LNCaP clone FGC (cell line): ENCODE measurements at regions not wholly inside any gene's neighbourhood (a gene's known extent, or its start where the extent isn't known, plus 50 kb on each side); places are given as distances from the start of the nearest gene placed in this dataset.
A peak's percentile ranks its signal among the peaks of the same experiment; 100 is the strongest.

Experiments
- DNase-seq: peaks from one replicate; pipeline ENCODE4 v3.0.0-alpha.2; 2011; ENCODE audit warnings: low read depth
- H3K4me3 ChIP-seq: 2 replicates; pipeline ENCODE4 v1.5.1; 2011; ENCODE audit warnings: mild to moderate bottlenecking, low read depth, low read length, control low read depth
- TF ChIP-seq, protein P1 (sequence below): IDR thresholded peaks from 2 replicates; pipeline ENCODE4 v1.5.1; 2012; ENCODE audit warnings: mild to moderate bottlenecking; ENCODE audit not compliant: control insufficient read depth, insufficient read depth; ENCODE audit errors: extremely low read depth

DNA sequence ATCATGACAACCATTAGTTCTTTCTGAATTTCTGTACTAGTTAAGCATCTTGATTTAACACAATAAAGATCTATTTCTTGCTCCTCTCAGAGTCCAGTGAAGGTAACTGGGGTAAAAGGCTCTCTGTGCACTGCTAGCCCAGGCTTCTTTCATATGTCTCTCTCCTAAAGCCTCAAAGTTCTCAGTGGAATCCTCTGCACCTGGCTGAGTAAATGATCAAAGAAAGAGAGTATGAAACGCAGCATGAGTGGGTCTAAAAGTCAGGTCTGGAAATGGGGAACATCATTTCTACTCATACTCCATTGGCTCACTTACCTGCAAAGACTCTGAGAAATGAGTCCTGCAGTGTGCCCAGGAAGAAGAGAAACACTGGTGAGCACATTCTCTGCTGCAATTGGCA, 418.5 kb downstream of the PTPRC start:
- no peak overlapping the region for H3K4me3 ChIP-seq
- TF ChIP-seq, protein P1, sequence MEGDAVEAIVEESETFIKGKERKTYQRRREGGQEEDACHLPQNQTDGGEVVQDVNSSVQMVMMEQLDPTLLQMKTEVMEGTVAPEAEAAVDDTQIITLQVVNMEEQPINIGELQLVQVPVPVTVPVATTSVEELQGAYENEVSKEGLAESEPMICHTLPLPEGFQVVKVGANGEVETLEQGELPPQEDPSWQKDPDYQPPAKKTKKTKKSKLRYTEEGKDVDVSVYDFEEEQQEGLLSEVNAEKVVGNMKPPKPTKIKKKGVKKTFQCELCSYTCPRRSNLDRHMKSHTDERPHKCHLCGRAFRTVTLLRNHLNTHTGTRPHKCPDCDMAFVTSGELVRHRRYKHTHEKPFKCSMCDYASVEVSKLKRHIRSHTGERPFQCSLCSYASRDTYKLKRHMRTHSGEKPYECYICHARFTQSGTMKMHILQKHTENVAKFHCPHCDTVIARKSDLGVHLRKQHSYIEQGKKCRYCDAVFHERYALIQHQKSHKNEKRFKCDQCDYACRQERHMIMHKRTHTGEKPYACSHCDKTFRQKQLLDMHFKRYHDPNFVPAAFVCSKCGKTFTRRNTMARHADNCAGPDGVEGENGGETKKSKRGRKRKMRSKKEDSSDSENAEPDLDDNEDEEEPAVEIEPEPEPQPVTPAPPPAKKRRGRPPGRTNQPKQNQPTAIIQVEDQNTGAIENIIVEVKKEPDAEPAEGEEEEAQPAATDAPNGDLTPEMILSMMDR, result no peak
- no peak for DNase-seq

DNA sequence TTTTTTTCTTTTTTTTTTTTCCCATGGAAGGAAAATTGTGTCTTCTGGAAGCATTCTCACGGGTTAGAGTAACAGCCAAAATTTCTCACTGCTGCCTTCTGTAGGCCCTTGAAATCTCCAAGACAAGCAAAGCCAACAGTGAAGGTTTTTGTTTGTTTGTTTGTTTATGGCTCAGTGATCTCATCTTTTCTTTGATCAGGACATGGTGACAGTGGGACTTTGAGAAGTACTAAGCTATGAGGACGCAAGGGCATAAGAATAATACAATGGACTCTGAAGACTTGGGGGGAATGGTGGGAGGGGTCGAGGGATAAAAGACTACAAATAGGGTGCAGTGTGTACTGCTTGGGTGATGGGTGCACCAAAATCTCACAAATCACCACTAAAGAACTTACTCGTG, 419.4 kb downstream of the PTPRC start:
- H3K4me3 ChIP-seq, result no peak overlapping the region
- DNase-seq, result no peak
- TF ChIP-seq, protein P1, result no peak

DNA sequence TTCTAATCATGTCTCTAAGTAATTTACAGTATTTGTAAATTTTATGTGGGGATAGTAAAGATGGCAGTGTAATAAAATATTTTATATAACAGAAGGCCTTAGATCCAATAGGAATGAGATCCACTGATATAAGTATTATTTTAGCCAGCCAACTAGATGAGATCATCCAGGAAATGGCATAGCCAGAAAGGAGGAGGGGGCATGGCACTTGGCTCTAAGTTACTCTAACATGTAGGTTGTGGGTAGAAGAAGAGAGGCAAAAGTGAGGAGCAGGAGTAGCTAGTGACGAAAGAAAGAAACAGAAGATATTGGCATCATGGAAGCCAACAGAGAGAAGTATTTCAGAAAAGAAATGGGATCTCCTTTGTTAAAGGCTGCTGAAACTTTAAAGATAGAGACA, 426.1 kb downstream of the PTPRC start:
- TF ChIP-seq, protein P1, result no peak
- peak; percentile 26 for DNase-seq
- no peak overlapping the region for H3K4me3 ChIP-seq

DNA sequence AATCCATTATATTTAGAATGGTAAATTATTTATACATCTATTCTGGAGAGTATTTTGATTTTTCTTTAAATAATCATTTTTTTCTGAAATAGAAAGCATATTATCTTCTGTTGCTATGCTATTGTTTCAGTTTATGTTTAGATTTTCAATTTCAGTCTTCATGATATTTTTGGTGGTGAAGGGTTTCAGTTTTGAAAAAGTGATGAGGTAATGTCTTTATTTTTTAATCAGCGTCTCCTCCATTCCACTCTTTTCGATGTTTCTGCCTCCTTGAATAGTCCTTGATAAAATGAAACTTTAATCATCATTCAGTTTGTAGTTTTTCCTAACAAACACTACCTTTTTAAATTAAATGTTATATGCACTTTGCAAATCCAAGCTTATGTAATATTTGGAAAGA, 428.6 kb downstream of the PTPRC start:
- H3K4me3 ChIP-seq, result no peak overlapping the region
- no peak for DNase-seq
- TF ChIP-seq, protein P1, result no peak

DNA sequence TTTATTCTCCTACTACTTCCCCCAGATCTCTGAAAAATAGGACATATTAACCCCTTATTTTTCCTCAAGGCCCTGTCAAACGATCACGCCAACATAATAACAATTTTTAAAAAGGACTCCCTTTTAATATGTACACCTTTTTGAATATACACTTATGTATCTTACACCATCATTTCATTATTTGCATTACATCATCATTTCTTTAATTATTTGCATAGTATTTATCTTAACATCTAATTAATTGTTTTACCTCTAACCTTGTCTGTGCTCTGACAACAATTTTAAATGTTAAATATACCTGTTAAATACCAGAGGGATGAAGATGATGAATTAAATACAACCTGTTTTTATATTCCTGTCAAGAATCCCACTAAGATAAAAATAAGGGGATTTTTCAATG, 432.2 kb downstream of the PTPRC start:
- TF ChIP-seq, protein P1, result no peak
- no peak for DNase-seq
- H3K4me3 ChIP-seq, result no peak overlapping the region

DNA sequence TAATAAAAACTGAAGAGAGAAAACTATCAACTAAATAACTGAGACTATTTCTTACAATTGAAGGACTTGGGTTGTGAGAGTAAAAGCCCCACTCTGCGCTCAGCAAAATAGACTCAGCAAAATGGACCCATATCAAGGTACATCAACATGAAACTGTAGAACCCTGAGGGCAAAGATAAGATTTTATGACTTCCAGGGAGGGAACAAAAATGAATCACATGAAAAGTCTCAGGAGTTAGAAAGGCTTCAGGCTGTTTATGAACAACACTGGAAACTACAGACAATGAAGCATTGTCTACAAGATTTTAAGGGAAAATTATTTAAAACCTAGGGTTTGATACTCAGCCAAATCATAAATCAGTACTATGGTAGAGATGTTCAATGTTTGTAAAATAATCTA, 434.3 kb downstream of the PTPRC start:
- DNase-seq, result no peak
- H3K4me3 ChIP-seq, result no peak overlapping the region
- TF ChIP-seq, protein P1, result no peak

DNA sequence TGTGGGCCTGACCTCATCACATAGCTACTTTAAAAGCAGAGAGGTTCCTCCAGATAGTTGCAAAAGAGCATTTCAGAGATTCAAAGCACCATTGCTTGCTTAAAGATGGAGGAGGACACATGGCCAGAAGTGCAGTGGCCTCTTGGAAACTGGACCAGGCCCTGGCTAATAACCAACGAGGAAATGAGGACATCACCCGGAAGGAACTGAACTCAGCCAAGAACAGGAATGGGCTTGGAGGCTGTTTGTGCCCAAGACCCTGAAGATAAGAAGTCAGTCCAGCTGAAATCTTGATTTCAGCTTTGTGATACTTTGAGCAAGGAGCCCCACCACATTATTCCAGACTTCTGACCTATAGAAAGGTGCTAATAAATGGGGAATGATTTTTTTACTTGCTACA, 437.0 kb downstream of the PTPRC start:
- no peak overlapping the region for H3K4me3 ChIP-seq
- DNase-seq, result no peak
- TF ChIP-seq, protein P1, result no peak
